DND-41 (cell line): ENCODE measurements at regions not wholly inside any gene's neighbourhood (a gene's known extent, or its start where the extent isn't known, plus 50 kb on each side); places are given as distances from the start of the nearest gene placed in this dataset.

Experiments
- ATAC-seq: fragments of 200-7000 bp; cut with Tn5 transposase; 3 replicates; pipeline ENCODE4 v1.9.1; 2021; ENCODE audit warnings: low read depth; ENCODE audit not compliant: insufficient read depth
- DNase-seq: peaks from one replicate; pipeline ENCODE4 v3.0.0-alpha.2; 2020
- H2AFZ ChIP-seq: 2 replicates; pipeline ENCODE4 v1.6.0; 2012; ENCODE audit warnings: low read depth, low read length
- H3K27ac ChIP-seq: 2 replicates; pipeline ENCODE4 v1.5.1; 2012; ENCODE audit warnings: low read length, inconsistent platforms
- H3K27me3 ChIP-seq: fragments of 200-600 bp; sonication (generic); 2 replicates; pipeline ENCODE4 v1.6.0; 2012; ENCODE audit warnings: low read length, mild to moderate bottlenecking, inconsistent platforms; ENCODE audit not compliant: insufficient read depth, poor library complexity
- H3K36me3 ChIP-seq: 2 replicates; pipeline ENCODE4 v1.5.1; 2012; ENCODE audit warnings: low read length, inconsistent platforms; ENCODE audit not compliant: insufficient read depth
- H3K4me1 ChIP-seq: 2 replicates; pipeline ENCODE4 v1.5.1; 2012; ENCODE audit warnings: mild to moderate bottlenecking, low read length; ENCODE audit not compliant: insufficient read depth
- H3K4me2 ChIP-seq: 2 replicates; pipeline ENCODE4 v1.6.0; 2012; ENCODE audit warnings: mild to moderate bottlenecking, moderate library complexity, low read length, inconsistent platforms; ENCODE audit not compliant: insufficient read depth
- H3K4me3 ChIP-seq, 2 experiments: fragments of 200-600 bp in 1 of 2; shearing (Covaris generic) in 1 of 2; 2 replicates each; pipeline ENCODE4 v1.5.1; 2012 to 2016; ENCODE audit warnings: inconsistent platforms in 2 of 2, low read length in 2 of 2, mild to moderate bottlenecking in 2 of 2, low read depth in 1 of 2, moderate library complexity in 1 of 2
- H3K79me2 ChIP-seq: 2 replicates; pipeline ENCODE4 v1.6.0; 2012; ENCODE audit warnings: low read length, inconsistent platforms; ENCODE audit not compliant: insufficient read depth
- H3K9ac ChIP-seq: 2 replicates; pipeline ENCODE4 v1.6.0; 2012; ENCODE audit warnings: low read depth, mild to moderate bottlenecking, inconsistent platforms, low read length, moderate library complexity
- H3K9me3 ChIP-seq: 2 replicates; pipeline ENCODE4 v1.5.1; 2012; ENCODE audit warnings: low read length, moderate library complexity, mild to moderate bottlenecking, inconsistent platforms; ENCODE audit not compliant: insufficient read depth, severe bottlenecking
- H4K20me1 ChIP-seq: 2 replicates; pipeline ENCODE4 v1.6.0; 2012; ENCODE audit warnings: low read length; ENCODE audit not compliant: insufficient read depth
- EZH2 ChIP-seq: IDR thresholded peaks from 3 replicates; pipeline ENCODE4 v1.6.1; 2012; ENCODE audit warnings: borderline replicate concordance, low read depth, mild to moderate bottlenecking, moderate library complexity, low read length, inconsistent platforms; ENCODE audit not compliant: severe bottlenecking
- TF ChIP-seq, protein P1 (sequence below): IDR thresholded peaks from 2 replicates; pipeline ENCODE4 v1.5.1; 2012; ENCODE audit warnings: borderline replicate concordance, low read length, moderate library complexity, mild to moderate bottlenecking; ENCODE audit not compliant: poor library complexity, severe bottlenecking; ENCODE audit errors: extremely low read depth

GRCh38 chr15:20644896-20645295 lies 103.3 kb upstream of the GOLGA6L6 start:
- Histone ChIP-seq H3K4me3 (no peak overlapping the region), H3K79me2 (no peaks in the 10 kb centered on the region), H3K36me3 (no peaks in the 10 kb centered on the region), H3K9me3 (no peaks in the 10 kb centered on the region), H4K20me1 (no peaks in the 10 kb centered on the region), H3K27ac (no peak overlapping the region), H3K4me2 (no peak overlapping the region), H3K9ac (no peak overlapping the region), H2AFZ (no peak overlapping the region), H3K27me3 (no peaks in the 10 kb centered on the region), H3K4me1 (peaks cover 11% of the 10 kb centered on the region)
- DNase-seq (no peak), ATAC-seq (no peak)
- no peak for TF ChIP-seq EZH2
- TF ChIP-seq, protein P1, sequence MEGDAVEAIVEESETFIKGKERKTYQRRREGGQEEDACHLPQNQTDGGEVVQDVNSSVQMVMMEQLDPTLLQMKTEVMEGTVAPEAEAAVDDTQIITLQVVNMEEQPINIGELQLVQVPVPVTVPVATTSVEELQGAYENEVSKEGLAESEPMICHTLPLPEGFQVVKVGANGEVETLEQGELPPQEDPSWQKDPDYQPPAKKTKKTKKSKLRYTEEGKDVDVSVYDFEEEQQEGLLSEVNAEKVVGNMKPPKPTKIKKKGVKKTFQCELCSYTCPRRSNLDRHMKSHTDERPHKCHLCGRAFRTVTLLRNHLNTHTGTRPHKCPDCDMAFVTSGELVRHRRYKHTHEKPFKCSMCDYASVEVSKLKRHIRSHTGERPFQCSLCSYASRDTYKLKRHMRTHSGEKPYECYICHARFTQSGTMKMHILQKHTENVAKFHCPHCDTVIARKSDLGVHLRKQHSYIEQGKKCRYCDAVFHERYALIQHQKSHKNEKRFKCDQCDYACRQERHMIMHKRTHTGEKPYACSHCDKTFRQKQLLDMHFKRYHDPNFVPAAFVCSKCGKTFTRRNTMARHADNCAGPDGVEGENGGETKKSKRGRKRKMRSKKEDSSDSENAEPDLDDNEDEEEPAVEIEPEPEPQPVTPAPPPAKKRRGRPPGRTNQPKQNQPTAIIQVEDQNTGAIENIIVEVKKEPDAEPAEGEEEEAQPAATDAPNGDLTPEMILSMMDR: no peak

- ATAC-seq (no peak), DNase-seq (no peak)
- H3K36me3 ChIP-seq: no peaks in the 10 kb centered on the region
- no peaks in the 10 kb centered on the region for H3K79me2 ChIP-seq
- no peaks in the 10 kb centered on the region for H4K20me1 ChIP-seq
- H3K27ac ChIP-seq: no peak overlapping the region
- H3K9ac ChIP-seq: no peak overlapping the region
- H3K4me2 ChIP-seq: no peak overlapping the region
- H3K4me3 ChIP-seq: no peak overlapping the region
- H3K4me1 ChIP-seq: peaks cover 11% of the 10 kb centered on the region
- H3K27me3 ChIP-seq: no peaks in the 10 kb centered on the region
- TF ChIP-seq, protein P1: no peak
- no peak for TF ChIP-seq EZH2
- H3K9me3 ChIP-seq: no peaks in the 10 kb centered on the region
- no peak overlapping the region for H2AFZ ChIP-seq
Observed at GRCh38 chr15:20643829-20644425, 102.3 kb upstream of the GOLGA6L6 start.

- H3K36me3 ChIP-seq: no peaks in the 10 kb centered on the region
- H3K4me1 ChIP-seq: peaks cover 11% of the 10 kb centered on the region
- TF ChIP-seq, protein P1: no peak
- TF ChIP-seq EZH2: no peak
- H3K4me2 ChIP-seq: no peak overlapping the region
- H4K20me1 ChIP-seq: no peaks in the 10 kb centered on the region
- no peak overlapping the region for H3K27ac ChIP-seq
- no peaks in the 10 kb centered on the region for H3K27me3 ChIP-seq
- H3K9ac ChIP-seq: no peak overlapping the region
- no peaks in the 10 kb centered on the region for H3K9me3 ChIP-seq
- H3K4me3 ChIP-seq: no peak overlapping the region
- H3K79me2 ChIP-seq: no peaks in the 10 kb centered on the region
- no peak for DNase-seq
- ATAC-seq: no peak
- H2AFZ ChIP-seq: no peak overlapping the region
Observed at GRCh38 chr15:20643024-20643770, 101.6 kb upstream of the GOLGA6L6 start.
